OCI-LY3 (cell line): ENCODE measurements at regions not wholly inside any gene's neighbourhood (a gene's known extent, or its start where the extent isn't known, plus 50 kb on each side); places are given as distances from the start of the nearest gene placed in this dataset.

Source experiments
- CTCF ChIP-seq: fragments of 200-600, 300-600 bp; sonication (generic); IDR thresholded peaks from 2 replicates; pipeline ENCODE4 v1.5.1; 2014; ENCODE audit warnings: antibody characterized with exemption, low read length, low read depth
- EZH2phosphoT487 ChIP-seq: fragments of 200-600 bp; shearing (Covaris generic); IDR thresholded peaks from 2 replicates; pipeline ENCODE4 v1.6.1; 2018; ENCODE audit warnings: antibody characterized with exemption, mixed run types, low read depth

GRCh38 chr2:208794288-208794975 is 387.8 kb downstream of the PTH2R start:
- TF ChIP-seq CTCF = no peak
- no peak for TF ChIP-seq EZH2phosphoT487
